ACC112 (cell line): ENCODE measurements at regions not wholly inside any gene's neighbourhood (a gene's known extent, or its start where the extent isn't known, plus 50 kb on each side); places are given as distances from the start of the nearest gene placed in this dataset.
"Not testable (repeated sequence)": the region's sequence is repeated elsewhere in the genome, so short reads cannot be mapped to it uniquely, and the experiment has no call there.

Experiments
- H2AFZ ChIP-seq: fragments of 200-600 bp; sonication (generic); one replicate; pipeline ENCODE4 v1.6.0; 2017; ENCODE audit warnings: antibody characterized with exemption, low read length; ENCODE audit not compliant: unreplicated experiment
- H3K27ac ChIP-seq: fragments of 200-600 bp; sonication (generic); 2 replicates; pipeline ENCODE4 v1.5.1; 2014; ENCODE audit warnings: low read depth, mild to moderate bottlenecking, antibody characterized with exemption, low read length, moderate library complexity
- H3K27me3 ChIP-seq: fragments of 200-600 bp; sonication (generic); 2 replicates; pipeline ENCODE4 v1.6.1; 2014; ENCODE audit warnings: mild to moderate bottlenecking, antibody characterized with exemption, low read length, moderate library complexity, mixed read lengths; ENCODE audit not compliant: insufficient read depth
- H3K36me3 ChIP-seq: fragments of 200-600 bp; sonication (generic); 2 replicates; pipeline ENCODE4 v1.6.1; 2016; ENCODE audit warnings: mild to moderate bottlenecking, antibody characterized with exemption, low read length, moderate library complexity, mixed read lengths; ENCODE audit not compliant: insufficient read depth
- H3K4me1 ChIP-seq: fragments of 200-600 bp; sonication (generic); one replicate; pipeline ENCODE4 v1.6.1; 2016; ENCODE audit warnings: low read length, mixed read lengths; ENCODE audit not compliant: insufficient read depth, unreplicated experiment, control insufficient read depth
- H3K4me3 ChIP-seq: fragments of 200-600 bp; sonication (generic); 2 replicates; pipeline ENCODE4 v1.5.1; 2014; ENCODE audit warnings: mild to moderate bottlenecking, low read depth, low read length
- H3K79me2 ChIP-seq: fragments of 200-600 bp; sonication (generic); one replicate; pipeline ENCODE4 v1.6.0; 2016; ENCODE audit warnings: low read length; ENCODE audit not compliant: control insufficient read depth, unreplicated experiment, insufficient read depth

- no peaks in the 10 kb centered on the region for H3K27me3 ChIP-seq
- H3K27ac ChIP-seq, result no peak overlapping the region
- no peaks in the 10 kb centered on the region for H3K36me3 ChIP-seq
- H3K4me1 ChIP-seq, result no peaks in the 10 kb centered on the region
- no peak overlapping the region for H3K4me3 ChIP-seq
- H3K79me2 ChIP-seq, result no peaks in the 10 kb centered on the region
- no peak overlapping the region for H2AFZ ChIP-seq
These were observed 106.5 kb upstream of the PARP8 start for GRCh38 chr5:50559955-50560354.

- Histone ChIP-seq H3K4me3 (no peak overlapping the region), H3K4me1 (no peaks in the 10 kb centered on the region), H3K27me3 (no peaks in the 10 kb centered on the region), H3K27ac (no peak overlapping the region), H2AFZ (no peak overlapping the region), H3K36me3 (no peaks in the 10 kb centered on the region), H3K79me2 (no peaks in the 10 kb centered on the region)
These were observed 103.7 kb upstream of the PARP8 start for GRCh38 chr5:50562694-50563093.

GRCh38 chr5:50564079-50564478, 102.4 kb upstream of the PARP8 start:
- H3K27me3 ChIP-seq, result no peaks in the 10 kb centered on the region
- no peaks in the 10 kb centered on the region for H3K4me1 ChIP-seq
- no peaks in the 10 kb centered on the region for H3K36me3 ChIP-seq
- no peak overlapping the region for H3K27ac ChIP-seq
- peak overlapping the region; percentile 47 for H2AFZ ChIP-seq
- no peak overlapping the region for H3K4me3 ChIP-seq
- no peaks in the 10 kb centered on the region for H3K79me2 ChIP-seq

GRCh38 chr5:50564558-50564957, 101.9 kb upstream of the PARP8 start:
- Histone ChIP-seq H3K27ac (no peak overlapping the region), H3K36me3 (no peaks in the 10 kb centered on the region), H2AFZ (no peak overlapping the region), H3K79me2 (no peaks in the 10 kb centered on the region), H3K27me3 (no peaks in the 10 kb centered on the region), H3K4me1 (no peaks in the 10 kb centered on the region), H3K4me3 (no peak overlapping the region)

- Histone ChIP-seq H3K27ac (no peak overlapping the region), H3K4me1 (peaks cover 7% of the 10 kb centered on the region), H3K79me2 (no peaks in the 10 kb centered on the region), H3K27me3 (no peaks in the 10 kb centered on the region), H3K4me3 (peak overlapping the region; percentile 70), H2AFZ (peak overlapping the region; percentile 82), H3K36me3 (no peaks in the 10 kb centered on the region)
These were observed 92.3 kb upstream of the PARP8 start for GRCh38 chr5:50574121-50574520.

GRCh38 chr5:50575740-50576139, 90.7 kb upstream of the PARP8 start:
- Histone ChIP-seq H2AFZ (peak overlapping the region; percentile 3), H3K27me3 (no peaks in the 10 kb centered on the region), H3K4me3 (no peak overlapping the region), H3K36me3 (no peaks in the 10 kb centered on the region), H3K27ac (no peak overlapping the region), H3K4me1 (peaks cover 7% of the 10 kb centered on the region), H3K79me2 (no peaks in the 10 kb centered on the region)

- peaks cover 7% of the 10 kb centered on the region for H3K4me1 ChIP-seq
- H3K27ac ChIP-seq, result no peak overlapping the region
- no peaks in the 10 kb centered on the region for H3K36me3 ChIP-seq
- no peaks in the 10 kb centered on the region for H3K27me3 ChIP-seq
- no peak overlapping the region for H2AFZ ChIP-seq
- H3K79me2 ChIP-seq, result no peaks in the 10 kb centered on the region
- H3K4me3 ChIP-seq, result no peak overlapping the region
These were observed 90.2 kb upstream of the PARP8 start for GRCh38 chr5:50576265-50576664.

GRCh38 chr5:50576686-50577256, 89.7 kb upstream of the PARP8 start:
- H3K4me1 ChIP-seq, result peaks cover 7% of the 10 kb centered on the region
- H3K27me3 ChIP-seq, result no peaks in the 10 kb centered on the region
- H3K27ac ChIP-seq, result no peak overlapping the region
- H3K79me2 ChIP-seq, result no peaks in the 10 kb centered on the region
- H3K4me3 ChIP-seq, result no peak overlapping the region
- no peaks in the 10 kb centered on the region for H3K36me3 ChIP-seq
- peak overlapping the region; percentile 20 for H2AFZ ChIP-seq

- H3K27ac ChIP-seq, result no peak overlapping the region
- H3K27me3 ChIP-seq, result no peaks in the 10 kb centered on the region
- H2AFZ ChIP-seq, result no peak overlapping the region
- H3K36me3 ChIP-seq, result no peaks in the 10 kb centered on the region
- H3K79me2 ChIP-seq, result no peaks in the 10 kb centered on the region
- H3K4me1 ChIP-seq, result peaks cover 7% of the 10 kb centered on the region
- H3K4me3 ChIP-seq, result no peak overlapping the region
These were observed 85.9 kb upstream of the PARP8 start for GRCh38 chr5:50580506-50580905.

GRCh38 chr5:50581845-50582244, 84.6 kb upstream of the PARP8 start:
- H3K4me3 ChIP-seq, H2AFZ ChIP-seq, H3K4me1 ChIP-seq, H3K79me2 ChIP-seq, H3K36me3 ChIP-seq, H3K27me3 ChIP-seq, H3K27ac ChIP-seq: not testable (repeated sequence)

GRCh38 chr5:50582699-50583098, 83.7 kb upstream of the PARP8 start:
- Histone ChIP-seq H3K4me1 (no peaks in the 10 kb centered on the region), H2AFZ (no peak overlapping the region), H3K4me3 (no peak overlapping the region), H3K79me2 (no peaks in the 10 kb centered on the region), H3K36me3 (no peaks in the 10 kb centered on the region), H3K27ac (no peak overlapping the region), H3K27me3 (no peaks in the 10 kb centered on the region)
